ENCODE measurements at regions not wholly inside any gene's neighbourhood (a gene's known extent, or its start where the extent isn't known, plus 50 kb on each side); places are given as distances from the start of the nearest gene placed in this dataset.

DNA sequence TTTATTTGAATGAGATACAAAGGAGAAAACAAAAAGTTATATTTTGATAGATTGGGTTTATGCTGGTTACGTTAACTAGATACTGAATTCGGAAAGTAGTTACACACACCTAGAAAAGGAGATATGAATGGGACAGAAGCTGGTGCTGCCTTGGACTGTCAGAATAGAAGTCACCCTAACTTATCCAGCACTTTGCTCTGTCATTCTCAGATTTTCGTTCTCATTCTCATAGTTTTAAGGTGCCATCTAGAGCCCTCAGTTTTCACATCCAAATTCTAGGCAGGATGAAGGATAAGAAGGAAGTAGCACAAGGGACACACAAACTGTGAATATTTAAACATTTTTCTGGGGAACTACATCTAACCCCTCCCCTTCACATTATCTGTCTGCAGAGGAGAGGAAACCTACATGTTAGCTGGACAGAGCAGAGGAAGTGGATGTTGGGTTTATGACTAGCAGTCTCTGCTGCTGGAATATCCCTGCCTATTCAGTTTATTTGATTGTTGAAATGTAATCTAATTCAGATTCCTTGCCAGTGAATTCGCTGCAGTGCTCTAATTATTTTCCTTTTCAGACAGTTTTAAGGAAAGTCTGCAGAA, 521.9 kb downstream of the FAT4 start:
- Histone ChIP-seq H3K9ac (no peak overlapping the region), H3K4me1 (ENCODE audit: insufficient read depth) (no peaks in the 10 kb centered on the region), H3K36me3 (ENCODE audit: low read depth) (no peaks in the 10 kb centered on the region), H3K4me2 (ENCODE audit: unreplicated experiment) (no peak overlapping the region), H2AFZ (0 out of 2 replicates have a peak overlapping the region, but pooled peaks have one; percentile 17), H3K27me3 (replicated peaks; ENCODE audit: insufficient read depth) (no peaks in the 10 kb centered on the region), H3K4me3 (no peak overlapping the region), H3K79me2 (ENCODE audit: insufficient read depth) (no peaks in the 10 kb centered on the region), H3K27ac (no peak overlapping the region), H3K9me2 (ENCODE audit: insufficient read depth) (no peaks in the 10 kb centered on the region), H4K20me1 (ENCODE audit: insufficient read depth) (no peaks in the 10 kb centered on the region), H3K9me3 (ENCODE audit: low read depth) (no peaks in the 10 kb centered on the region), H3F3A (ENCODE audit: insufficient read depth) (no peaks in the 10 kb centered on the region)
- no peak for TF ChIP-seq EZH2 (IDR thresholded peaks at IDR 0.05; ENCODE audit: insufficient read depth, poor library complexity, severe bottlenecking)
- no peak for TF ChIP-seq EZH2phosphoT487 (IDR thresholded peaks at IDR 0.05; ENCODE audit: insufficient read depth, low read depth)
- WGBS, 2 experiments (ENCODE audit: low coverage in 1 of 2, low lambda C conversion rate in 2 of 2, missing lambda C conversion rate in 2 of 2) = 75% methylated on average over 4 of the region's 4 CpGs
- DNase-seq = no peak
- in situ Hi-C loops (cut with MboI) = no loop called here

DNA sequence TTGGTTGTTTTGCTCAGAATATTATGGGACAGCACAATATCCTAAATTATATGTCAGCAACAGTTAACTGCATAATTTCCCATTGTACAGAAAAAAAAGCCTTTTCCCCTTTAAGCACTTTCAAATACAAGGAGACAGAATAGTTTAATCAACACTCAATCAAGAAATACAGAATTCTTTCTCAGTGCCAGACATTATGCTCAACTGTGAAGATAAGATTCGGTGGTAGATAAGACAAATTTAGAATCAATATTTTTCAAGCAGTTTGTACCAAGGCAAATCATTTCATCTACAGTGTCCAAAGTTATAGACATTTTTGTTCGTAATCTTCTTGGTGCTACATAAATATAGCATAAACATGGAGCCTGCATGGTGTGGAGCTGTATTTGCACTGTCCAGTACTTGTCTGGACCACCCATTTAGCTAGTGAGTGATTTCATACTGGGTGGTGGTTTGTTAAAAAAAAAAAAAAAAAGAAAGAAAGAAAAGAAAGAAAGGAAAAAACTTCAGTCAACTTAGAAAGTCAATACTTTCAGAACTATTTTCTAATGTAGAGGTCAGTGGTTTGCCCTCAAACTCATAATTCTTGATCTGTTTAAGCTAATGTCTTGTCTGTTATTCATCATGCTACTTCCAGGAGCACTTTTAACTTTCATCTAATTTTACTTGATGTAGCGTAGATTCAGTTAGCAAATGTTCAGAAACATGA, 522.9 kb downstream of the FAT4 start:
- Histone ChIP-seq H3K9me2 (ENCODE audit: insufficient read depth) (no peaks in the 10 kb centered on the region), H3K9me3 (ENCODE audit: low read depth) (no peaks in the 10 kb centered on the region), H4K20me1 (ENCODE audit: insufficient read depth) (no peaks in the 10 kb centered on the region), H3K9ac (no peak overlapping the region), H3K27ac (no peak overlapping the region), H3K4me1 (ENCODE audit: insufficient read depth) (no peaks in the 10 kb centered on the region), H2AFZ (no peak overlapping the region), H3K36me3 (ENCODE audit: low read depth) (no peaks in the 10 kb centered on the region), H3F3A (ENCODE audit: insufficient read depth) (no peaks in the 10 kb centered on the region), H3K79me2 (ENCODE audit: insufficient read depth) (no peaks in the 10 kb centered on the region), H3K4me3 (no peak overlapping the region), H3K27me3 (replicated peaks; ENCODE audit: insufficient read depth) (no peaks in the 10 kb centered on the region), H3K4me2 (ENCODE audit: unreplicated experiment) (no peak overlapping the region)
- in situ Hi-C loops (cut with MboI) = no loop called here
- no peak for DNase-seq
- 76 to 77% methylated on average over 3 of the region's 3 CpGs for WGBS, 2 experiments (ENCODE audit: low coverage in 1 of 2, low lambda C conversion rate in 2 of 2, missing lambda C conversion rate in 2 of 2)
- TF ChIP-seq EZH2 (IDR thresholded peaks at IDR 0.05; ENCODE audit: insufficient read depth, poor library complexity, severe bottlenecking) (no peak), EZH2phosphoT487 (IDR thresholded peaks at IDR 0.05; ENCODE audit: insufficient read depth, low read depth) (no peak)

DNA sequence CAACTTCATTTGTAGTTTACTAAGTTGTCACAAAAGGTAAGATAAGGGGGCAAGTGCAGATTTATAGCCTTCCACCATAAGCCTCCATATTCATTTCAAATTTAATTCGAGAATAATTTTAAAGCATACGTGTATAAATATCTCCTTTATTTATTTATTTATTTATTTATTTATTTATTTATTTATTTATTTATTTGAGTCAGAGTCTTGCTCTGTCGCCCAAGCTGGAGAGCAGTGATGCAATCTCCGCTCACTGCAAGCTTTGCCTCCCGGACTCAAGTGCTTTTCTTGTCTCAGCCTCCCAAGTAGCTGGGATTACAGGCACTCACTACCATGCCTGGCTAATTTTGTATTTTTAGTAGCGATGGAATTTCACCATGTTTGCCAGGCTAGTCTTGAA, 523.4 kb downstream of the FAT4 start:
- in situ Hi-C loops (cut with MboI) = no loop called here
- Histone ChIP-seq H3K4me3 (no peak overlapping the region), H3K9me3 (ENCODE audit: low read depth) (no peaks in the 10 kb centered on the region), H3K27ac (no peak overlapping the region), H3K27me3 (replicated peaks; ENCODE audit: insufficient read depth) (no peaks in the 10 kb centered on the region), H3K9me2 (ENCODE audit: insufficient read depth) (no peaks in the 10 kb centered on the region), H3K4me2 (ENCODE audit: unreplicated experiment) (no peak overlapping the region), H3K79me2 (ENCODE audit: insufficient read depth) (no peaks in the 10 kb centered on the region), H3K9ac (no peak overlapping the region), H3K4me1 (ENCODE audit: insufficient read depth) (no peaks in the 10 kb centered on the region), H3K36me3 (ENCODE audit: low read depth) (no peaks in the 10 kb centered on the region), H2AFZ (no peak overlapping the region), H4K20me1 (ENCODE audit: insufficient read depth) (no peaks in the 10 kb centered on the region), H3F3A (ENCODE audit: insufficient read depth) (no peaks in the 10 kb centered on the region)
- no peak for TF ChIP-seq EZH2 (IDR thresholded peaks at IDR 0.05; ENCODE audit: insufficient read depth, poor library complexity, severe bottlenecking)
- no peak for TF ChIP-seq EZH2phosphoT487 (IDR thresholded peaks at IDR 0.05; ENCODE audit: insufficient read depth, low read depth)
- no peak for DNase-seq
- WGBS, 2 experiments (ENCODE audit: low coverage in 1 of 2, low lambda C conversion rate in 2 of 2, missing lambda C conversion rate in 2 of 2) = 90 to 92% methylated on average over 6 of the region's 6 CpGs

DNA sequence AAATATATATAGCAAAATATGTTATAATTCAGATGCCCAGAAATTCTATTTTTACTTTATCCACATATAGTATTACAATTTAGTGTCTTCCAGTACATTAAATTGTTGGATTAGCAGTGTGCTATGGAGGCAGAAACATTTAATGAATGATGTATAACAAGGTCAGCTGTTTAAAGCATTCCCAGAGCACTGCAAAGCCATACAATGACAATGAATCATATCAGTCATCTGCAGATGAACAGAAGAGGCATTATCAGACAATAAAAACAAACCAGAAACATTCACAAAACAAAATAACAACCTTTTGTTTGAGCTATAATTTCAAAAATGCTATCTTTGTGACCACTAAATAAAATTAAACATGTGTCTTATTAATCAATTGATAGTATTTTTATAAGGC, 524.2 kb downstream of the FAT4 start:
- H2AFZ ChIP-seq = no peak overlapping the region
- DNase-seq = peak; percentile 8
- no peaks in the 10 kb centered on the region for H4K20me1 ChIP-seq (ENCODE audit: insufficient read depth)
- H3K4me1 ChIP-seq (ENCODE audit: insufficient read depth) = no peaks in the 10 kb centered on the region
- no peaks in the 10 kb centered on the region for H3F3A ChIP-seq (ENCODE audit: insufficient read depth)
- TF ChIP-seq EZH2phosphoT487 (IDR thresholded peaks at IDR 0.05; ENCODE audit: insufficient read depth, low read depth) = no peak
- no peak for TF ChIP-seq EZH2 (IDR thresholded peaks at IDR 0.05; ENCODE audit: insufficient read depth, poor library complexity, severe bottlenecking)
- H3K9ac ChIP-seq = no peak overlapping the region
- no peaks in the 10 kb centered on the region for H3K36me3 ChIP-seq (ENCODE audit: low read depth)
- H3K27me3 ChIP-seq (replicated peaks; ENCODE audit: insufficient read depth) = no peaks in the 10 kb centered on the region
- H3K9me3 ChIP-seq (ENCODE audit: low read depth) = no peaks in the 10 kb centered on the region
- no peaks in the 10 kb centered on the region for H3K79me2 ChIP-seq (ENCODE audit: insufficient read depth)
- no peaks in the 10 kb centered on the region for H3K9me2 ChIP-seq (ENCODE audit: insufficient read depth)
- H3K4me3 ChIP-seq = no peak overlapping the region
- no peak overlapping the region for H3K4me2 ChIP-seq (ENCODE audit: unreplicated experiment)
- H3K27ac ChIP-seq = no peak overlapping the region
- in situ Hi-C loops (cut with MboI) = no loop called here

All from GM23248 (cell line).